Gastrocnemius medialis (tissue), 4 donors: ENCODE measurements at regions not wholly inside any gene's neighbourhood (a gene's known extent, or its start where the extent isn't known, plus 50 kb on each side); places are given as distances from the start of the nearest gene placed in this dataset.

Experiments
- ATAC-seq, 2 donors: fragments of 150-250 bp; one replicate each; pipeline ENCODE4 v1.9.1; 2016
- DNase-seq, 2 donors: peaks; one replicate each; pipeline ENCODE4 v3.0.0-alpha.2; 2019
- H3K27ac ChIP-seq, 4 donors: fragments of 200-600 bp; sonication (generic); 1 replicate in 1 of 4; 2 replicates in 3 of 4; pipeline ENCODE4 v1.5.1; 2016 to 2018; ENCODE audit warnings: mild to moderate bottlenecking in 2 of 4, moderate library complexity in 1 of 4
- H3K27me3 ChIP-seq, 3 donors: fragments of 200-600 bp; sonication (generic) in 2 of 3; 1 replicate in 1 of 3; 2 replicates in 2 of 3; pipeline versions ENCODE4 v1.5.1 to v1.6.0; 2016 to 2019; ENCODE audit warnings: mild to moderate bottlenecking in 1 of 3, moderate library complexity in 1 of 3
- H3K36me3 ChIP-seq, 2 donors: fragments of 200-600 bp; sonication (generic) in 1 of 2; one replicate each; pipeline ENCODE4 v1.5.1; 2017 to 2018
- H3K4me1 ChIP-seq, 2 donors: fragments of 200-600 bp; sonication (generic) in 1 of 2; one replicate each; pipeline ENCODE4 v1.5.1; 2016 to 2017; ENCODE audit warnings: mild to moderate bottlenecking in 2 of 2
- H3K4me3 ChIP-seq, 4 donors: fragments of 200-600 bp; sonication (generic) in 3 of 4; 1 replicate in 1 of 4; 2 replicates in 3 of 4; pipeline ENCODE4 v1.5.1; 2016 to 2019; ENCODE audit warnings: mild to moderate bottlenecking in 2 of 4
- H3K9me3 ChIP-seq, 3 donors: fragments of 200-600 bp; sonication (generic) in 2 of 3; 1 replicate in 1 of 3; 2 replicates in 2 of 3; pipeline ENCODE4 v1.5.1; 2016 to 2019
- CTCF ChIP-seq, 5 experiments: fragments of 450-650 bp in 3 of 5; fragments of 200-600 bp in 2 of 5; sonication (generic) in 2 of 5; IDR thresholded peaks in 4 of 5; conservative IDR thresholded peaks in 1 of 5; 1 replicate in 4 of 5; 2 replicates in 1 of 5; pipeline ENCODE4 v1.5.1; 2016 to 2019; ENCODE audit warnings: antibody characterized with exemption in 5 of 5, mild to moderate bottlenecking in 3 of 5, moderate library complexity in 3 of 5
- POLR2A ChIP-seq, 2 donors: fragments of 450-650 bp; IDR thresholded peaks; one replicate each; pipeline ENCODE4 v1.6.1; 2017; ENCODE audit warnings: antibody characterized with exemption in 2 of 2, mild to moderate bottlenecking in 2 of 2, moderate library complexity in 2 of 2
- in situ Hi-C, 4 donors: fragments of 200-750 bp; cut with MboI; loops; one replicate each; pipeline versions ENCODE4 v1.15.0 to v1.8.0; 2017; ENCODE audit warnings: low sequenced_read_pairs in 4 of 4
- intact Hi-C: fragments of 100-400 bp; cut with DNase I; formaldehyde crosslinking; loops from one replicate; pipeline ENCODE4 v1.15.1; 2023; ENCODE audit warnings: low total_unique reads

GRCh38 chrX:115940888-115941332 is 229.6 kb upstream of the AGTR2 start:
- no peaks in the 10 kb centered on the region for H3K36me3 ChIP-seq
- no peaks in the 10 kb centered on the region for H3K27me3 ChIP-seq
- in situ Hi-C loops = no loop called here
- peaks cover 0 to 8% of the 10 kb centered on the region in 2 donors for H3K4me1 ChIP-seq
- peak overlapping the region in 2 of 4 donors; percentile 10 to 36 for H3K4me3 ChIP-seq
- H3K27ac ChIP-seq = peak overlapping the region in 1 of 4 donors; percentile 5
- no peak for ATAC-seq
- no peaks in the 10 kb centered on the region for H3K9me3 ChIP-seq
- peak in 1 of 2 donors; percentile 19 for DNase-seq
- TF ChIP-seq CTCF (IDR thresholded peaks at IDR 0.05 in 4 of 5, conservative IDR thresholded peaks at IDR 0.05 in 1 of 5) (peak in 3 of 5 experiments; percentile 40 to 73 (median 59)), POLR2A (IDR thresholded peaks at IDR 0.05) (no peak)
- intact Hi-C loops = no loop called here

GRCh38 chrX:115941388-115941787 is 229.2 kb upstream of the AGTR2 start:
- TF ChIP-seq POLR2A (IDR thresholded peaks at IDR 0.05) = no peak
- no peak for TF ChIP-seq CTCF (IDR thresholded peaks at IDR 0.05 in 4 of 5, conservative IDR thresholded peaks at IDR 0.05 in 1 of 5)
- in situ Hi-C loops (no loop called here), intact Hi-C loops (no loop called here)
- no peaks in the 10 kb centered on the region for H3K27me3 ChIP-seq
- H3K4me1 ChIP-seq = peaks cover 0 to 8% of the 10 kb centered on the region in 2 donors
- no peak overlapping the region for H3K4me3 ChIP-seq
- H3K9me3 ChIP-seq = no peaks in the 10 kb centered on the region
- H3K36me3 ChIP-seq = no peaks in the 10 kb centered on the region
- H3K27ac ChIP-seq = no peak overlapping the region
- no peak for DNase-seq
- ATAC-seq = no peak

- intact Hi-C loops (no loop called here), in situ Hi-C loops (no loop called here)
- no peaks in the 10 kb centered on the region for H3K27me3 ChIP-seq
- no peaks in the 10 kb centered on the region for H3K9me3 ChIP-seq
- H3K36me3 ChIP-seq = no peaks in the 10 kb centered on the region
- no peak overlapping the region for H3K4me3 ChIP-seq
- no peak for TF ChIP-seq CTCF (IDR thresholded peaks at IDR 0.05 in 4 of 5, conservative IDR thresholded peaks at IDR 0.05 in 1 of 5)
- no peak for TF ChIP-seq POLR2A (IDR thresholded peaks at IDR 0.05)
- H3K27ac ChIP-seq = no peak overlapping the region
- ATAC-seq (no peak), DNase-seq (no peak)
- no peaks in the 10 kb centered on the region for H3K4me1 ChIP-seq
These were observed 224.5 kb upstream of the AGTR2 start for GRCh38 chrX:115946059-115946458.

- no peaks in the 10 kb centered on the region for H3K36me3 ChIP-seq
These were observed 222.3 kb upstream of the AGTR2 start for GRCh38 chrX:115948018-115948923.

More at GRCh38 chrX:115948018-115948923, 222.3 kb upstream of the AGTR2 start:
- no peak for TF ChIP-seq POLR2A (IDR thresholded peaks at IDR 0.05)
- no peak for TF ChIP-seq CTCF (IDR thresholded peaks at IDR 0.05 in 4 of 5, conservative IDR thresholded peaks at IDR 0.05 in 1 of 5)
- Histone ChIP-seq H3K27ac (no peak overlapping the region), H3K4me1 (no peaks in the 10 kb centered on the region), H3K9me3 (no peaks in the 10 kb centered on the region), H3K27me3 (no peaks in the 10 kb centered on the region), H3K4me3 (no peak overlapping the region)
- intact Hi-C loops (no loop called here), in situ Hi-C loops (no loop called here)
- ATAC-seq (no peak), DNase-seq (no peak)
